Stimulated activated CD4-positive, alpha-beta T cell treated with anti-CD3 and anti-CD28 coated beads, TNF-alpha, amount 100 ng/mL, for 24 hours (primary cell): ENCODE measurements at regions not wholly inside any gene's neighbourhood (a gene's known extent, or its start where the extent isn't known, plus 50 kb on each side); places are given as distances from the start of the nearest gene placed in this dataset.
"Not testable (repeated sequence)": the region's sequence is repeated elsewhere in the genome, so short reads cannot be mapped to it uniquely, and the experiment has no call there.

Experiments
- DNase-seq, 3 experiments: peaks; one replicate each; pipeline ENCODE4 v3.0.0-alpha.2; 2020; ENCODE audit warnings: low read depth in 3 of 3

DNA sequence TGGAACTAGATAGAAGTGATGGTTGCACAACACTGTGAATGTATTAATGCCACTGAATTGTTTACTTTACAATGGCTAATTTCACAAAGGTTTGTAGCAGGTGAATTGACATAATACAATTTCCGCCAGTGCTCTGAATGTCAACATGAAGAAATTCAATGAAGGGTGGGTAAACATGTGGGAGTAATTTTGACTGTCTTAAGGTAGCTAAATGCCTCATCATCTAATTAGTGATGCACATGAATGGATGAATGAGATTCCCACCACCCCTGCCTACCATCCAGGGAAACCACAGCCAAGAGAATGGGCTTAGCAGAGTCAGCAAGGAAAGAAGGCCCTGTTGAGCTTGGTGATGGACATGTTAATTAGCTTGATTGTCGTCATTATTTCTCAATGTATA lies 275.3 kb downstream of the ALDH8A1 start:
- no peak for DNase-seq

DNA sequence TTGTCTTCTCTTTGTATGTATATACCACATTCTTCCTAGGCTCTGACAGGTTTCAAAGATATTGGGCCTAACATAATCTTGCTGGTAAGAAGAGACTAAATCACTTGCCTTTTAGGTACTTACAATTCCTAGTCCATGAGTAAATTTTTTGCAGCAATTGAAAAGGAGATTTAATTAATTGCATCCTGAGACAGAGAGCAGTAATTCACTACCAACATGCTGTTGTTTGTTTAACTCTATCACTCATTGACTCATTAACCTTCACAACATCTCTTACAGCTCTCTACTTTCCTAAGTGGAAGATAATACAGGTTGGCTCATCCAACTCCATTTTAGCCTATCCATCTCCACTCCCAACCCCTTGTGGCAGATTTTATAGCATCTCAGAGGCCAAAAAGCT lies 280.4 kb downstream of the ALDH8A1 start:
- DNase-seq, result no peak

DNA sequence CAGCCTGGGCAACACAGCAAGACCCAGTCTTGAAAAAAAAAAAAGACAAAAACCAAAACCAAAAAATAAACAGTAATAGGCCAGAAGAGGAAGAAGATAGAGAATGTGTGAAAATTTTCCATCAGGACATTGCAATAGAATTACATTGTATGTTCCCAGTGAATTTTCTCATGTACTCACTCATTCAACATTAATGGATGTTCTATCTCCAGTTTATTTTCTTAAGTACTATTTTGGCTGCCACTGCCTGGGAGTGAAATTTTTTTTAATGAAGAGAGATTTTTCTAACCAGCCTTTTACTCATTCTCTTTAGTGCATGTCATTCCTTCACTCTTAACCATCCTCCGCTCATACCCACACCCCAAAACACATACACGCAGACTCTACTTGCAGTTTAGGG lies 282.8 kb downstream of the ALDH8A1 start:
- DNase-seq, result no peak

DNA sequence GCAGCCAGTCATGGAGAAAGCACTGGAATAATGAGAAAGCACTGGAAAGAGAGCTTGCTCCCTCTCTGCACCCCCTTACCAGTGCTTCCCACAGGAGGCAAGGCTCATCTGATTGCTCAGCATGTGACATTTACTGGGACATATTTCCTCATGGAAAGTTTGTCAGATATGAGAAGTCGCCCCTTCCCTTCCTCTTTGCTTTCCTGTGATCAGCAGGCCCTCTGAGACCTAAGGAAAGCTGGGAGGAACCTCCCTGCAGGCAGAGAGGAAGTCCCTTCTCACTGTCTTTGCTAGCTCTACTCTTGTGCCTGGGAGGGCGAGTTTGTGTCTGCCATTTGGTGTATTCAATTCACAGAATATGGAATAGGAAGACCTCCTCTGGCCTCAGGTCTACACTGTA lies 283.8 kb downstream of the ALDH8A1 start:
- DNase-seq, result no peak

DNA sequence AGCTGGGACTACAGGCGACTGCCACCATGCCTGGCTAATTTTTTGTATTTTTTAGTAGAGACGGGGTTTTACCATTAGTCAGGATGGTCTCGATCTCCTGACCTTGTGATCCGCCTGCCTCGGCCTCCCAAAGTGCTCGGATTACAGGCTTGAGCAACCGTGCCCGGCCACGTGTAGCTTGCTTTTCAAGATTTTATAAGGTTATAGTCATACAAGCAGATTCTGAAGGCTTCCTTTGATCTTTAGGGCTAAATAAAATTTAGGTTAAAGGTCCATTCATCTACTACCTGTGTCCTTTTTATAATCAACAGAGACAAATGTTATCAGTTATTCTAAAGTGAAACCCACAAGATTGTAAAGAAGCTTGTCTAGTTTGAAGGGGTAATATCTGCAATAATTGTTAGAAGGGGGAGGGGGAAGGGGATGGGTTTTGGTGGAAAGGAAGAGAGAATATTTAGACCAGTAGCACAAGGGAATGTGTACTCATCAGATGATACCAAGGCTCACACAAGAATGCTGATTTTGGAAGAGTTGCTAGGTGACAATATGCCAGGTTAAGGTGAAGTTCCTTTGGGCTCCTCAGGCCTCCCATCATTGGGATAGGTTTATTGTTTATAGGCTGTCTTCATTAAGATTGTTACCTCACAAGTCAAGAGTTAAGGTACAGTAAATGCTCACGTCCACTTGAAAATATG lies 284.7 kb downstream of the ALDH8A1 start:
- no peak for DNase-seq

DNA sequence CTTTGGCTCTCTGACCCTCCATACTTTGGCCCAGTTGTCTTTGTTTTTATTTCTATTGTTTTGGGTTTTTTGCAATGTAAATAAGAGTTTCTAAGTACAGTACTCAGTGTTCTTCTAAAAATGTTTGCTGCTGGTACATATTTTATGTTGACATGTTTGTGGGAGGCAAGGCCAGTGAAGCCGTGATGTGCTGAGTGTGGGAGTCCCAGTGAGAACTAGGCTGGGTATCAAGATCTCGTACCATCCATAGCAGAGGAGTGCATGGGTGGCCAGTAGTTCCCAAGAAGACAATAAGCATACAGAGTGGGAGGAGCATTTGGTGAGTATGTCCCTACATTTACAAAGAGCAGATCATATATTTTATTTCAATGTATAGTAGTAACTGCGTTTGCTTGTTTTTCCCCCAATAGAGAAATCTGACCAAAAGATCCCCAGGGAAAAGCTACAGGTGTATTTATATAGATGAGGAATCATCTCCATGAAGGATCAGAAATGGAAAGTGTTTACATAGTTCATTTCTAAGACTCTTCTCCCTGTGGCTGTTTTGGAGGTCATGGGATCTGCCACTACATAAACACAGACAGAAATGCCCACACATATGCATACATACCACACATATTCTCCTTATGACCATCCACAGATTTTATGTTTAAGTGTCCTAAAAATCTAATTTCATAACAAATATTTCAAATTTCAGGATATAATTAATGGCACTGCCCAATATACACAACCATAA lies 285.9 kb downstream of the ALDH8A1 start:
- DNase-seq, result no peak

DNA sequence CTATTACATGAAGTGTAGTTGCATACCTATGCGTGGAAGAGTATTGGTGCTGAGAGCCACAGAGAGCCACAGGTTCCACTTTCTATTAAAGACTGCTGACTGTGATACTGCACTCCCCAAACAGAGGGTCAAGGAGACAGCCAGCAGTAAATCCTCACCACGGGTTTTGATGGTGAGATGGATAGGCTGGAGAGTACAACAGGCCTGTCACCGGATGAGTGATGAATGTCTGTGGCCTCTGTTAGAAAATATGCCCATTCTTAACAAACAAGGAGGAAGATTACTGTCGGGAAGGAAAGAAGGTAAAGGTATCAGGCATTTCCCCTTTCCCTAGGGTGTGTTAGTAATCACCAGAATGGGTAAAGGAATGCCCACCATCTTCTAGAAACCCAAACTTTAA lies 286.5 kb downstream of the ALDH8A1 start:
- DNase-seq, result no peak

DNA sequence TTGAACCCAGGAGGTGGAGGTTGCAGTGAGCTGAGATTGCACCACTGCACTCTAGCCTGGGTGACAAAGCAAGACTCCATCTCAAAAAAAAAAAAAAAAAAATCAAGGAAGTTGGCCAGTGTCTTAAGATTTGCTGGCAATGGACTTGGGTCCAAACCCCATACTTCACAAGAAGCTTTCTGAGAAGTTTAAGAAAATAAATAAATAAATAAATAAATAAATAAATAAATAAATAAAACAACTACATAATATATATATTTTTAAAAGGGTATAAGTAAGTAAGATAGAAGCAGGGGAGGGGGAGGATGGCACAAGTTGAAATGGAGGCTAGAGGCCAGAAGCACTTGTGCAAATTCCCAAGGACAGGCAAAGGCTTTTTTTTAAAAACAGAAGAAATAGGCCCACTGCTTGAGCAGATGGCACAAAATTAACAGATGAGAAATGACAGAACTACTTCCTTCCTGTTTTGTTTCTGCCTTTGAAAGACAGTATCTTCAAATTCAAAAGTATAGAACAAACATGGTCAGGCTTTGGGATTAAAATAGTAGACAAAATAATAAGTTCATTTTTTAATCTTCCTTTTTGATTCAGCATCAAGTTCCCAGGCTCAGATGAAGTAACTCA lies 287.7 kb downstream of the ALDH8A1 start:
- DNase-seq, result no peak

DNA sequence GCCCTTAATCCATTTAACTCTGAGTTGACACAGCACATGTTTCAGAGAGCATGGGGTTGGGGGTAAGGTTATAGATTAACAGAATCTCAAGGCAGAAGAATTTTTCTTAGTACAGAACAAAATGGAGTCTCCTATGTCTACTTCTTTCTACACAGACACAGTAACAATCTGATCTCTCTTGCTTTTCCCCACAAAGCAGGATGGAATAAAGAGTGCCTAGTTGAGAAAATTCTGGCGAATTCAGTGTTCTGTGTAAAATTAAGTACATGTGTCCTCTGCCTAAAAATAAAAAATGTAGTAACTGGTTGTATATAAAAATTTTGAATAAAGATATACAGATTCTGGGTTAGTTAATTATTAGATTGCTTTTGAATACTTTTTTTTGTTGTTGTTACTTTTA lies 290.0 kb downstream of the ALDH8A1 start:
- not testable (repeated sequence) for DNase-seq

DNA sequence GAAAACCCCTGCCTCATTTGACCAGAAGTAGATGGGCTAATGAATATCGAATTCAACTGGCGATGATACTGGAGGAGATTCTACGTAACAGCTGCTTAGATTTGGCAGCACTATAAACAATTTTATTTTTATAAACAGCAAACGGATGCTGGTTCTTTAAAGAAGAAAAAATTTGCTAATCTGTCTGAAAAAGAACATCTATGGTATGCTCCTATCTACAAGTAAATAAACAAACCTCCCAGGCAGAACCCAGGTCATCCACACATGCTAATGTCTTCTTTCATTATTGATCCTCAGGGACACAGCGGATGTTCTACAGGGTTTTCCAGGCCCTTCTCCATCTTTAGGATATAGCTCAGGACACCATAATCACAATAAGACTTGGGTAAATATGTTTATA lies 291.3 kb downstream of the ALDH8A1 start:
- DNase-seq, result no peak

DNA sequence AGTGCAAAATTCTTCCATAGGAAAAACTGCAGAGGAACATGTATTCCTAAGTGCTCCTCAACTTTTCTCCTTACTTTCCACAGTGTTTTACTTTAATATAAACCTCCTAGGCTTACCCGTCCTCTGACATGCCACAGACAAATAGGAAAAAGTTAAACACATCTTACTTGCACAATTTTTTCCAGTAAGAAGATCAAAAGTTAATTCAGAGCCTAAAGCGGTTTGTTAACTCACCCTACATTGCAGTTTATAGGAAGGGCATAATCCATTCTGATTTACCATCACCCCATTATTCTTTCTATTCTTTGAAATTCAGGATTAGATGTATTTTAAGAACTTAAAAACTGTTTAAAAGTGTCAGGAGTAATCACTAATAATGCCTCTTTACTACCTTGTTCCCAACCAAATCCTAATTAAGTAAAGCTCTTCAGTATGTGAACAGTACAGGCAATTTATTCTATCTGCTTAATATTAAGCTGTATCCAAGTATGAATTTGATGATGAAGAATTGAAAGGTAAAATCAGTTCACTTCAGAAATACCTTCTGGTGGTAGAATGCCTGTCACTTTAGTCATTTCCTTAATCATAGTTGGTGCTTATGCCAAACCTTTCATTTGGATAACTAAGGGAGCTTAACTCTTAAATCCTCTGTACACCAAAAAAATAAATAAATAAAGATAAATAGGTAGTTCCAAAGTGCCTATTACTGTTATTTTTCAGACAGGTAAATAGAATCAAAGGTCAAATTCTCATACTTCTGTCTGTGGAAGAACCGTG lies 292.0 kb downstream of the ALDH8A1 start:
- no peak for DNase-seq

DNA sequence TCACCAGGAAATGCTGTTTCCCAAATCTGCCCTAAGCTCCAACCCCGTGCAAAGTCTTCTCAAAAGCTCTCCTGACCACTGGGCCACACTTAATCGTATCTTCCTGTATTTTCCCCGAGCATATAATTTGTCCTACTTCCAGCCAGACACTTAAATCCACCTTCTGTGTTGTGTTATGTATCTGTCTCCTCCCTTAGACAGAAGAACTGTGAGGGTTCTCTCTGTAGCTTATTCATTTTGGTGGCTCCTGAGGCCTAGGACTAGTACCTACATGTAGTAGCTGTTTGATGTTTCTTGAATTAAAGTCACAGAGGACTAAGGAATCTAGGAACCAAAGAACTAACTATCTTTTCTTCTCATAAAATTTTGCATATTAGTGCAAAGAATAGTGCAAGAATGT lies 292.6 kb downstream of the ALDH8A1 start:
- no peak for DNase-seq

DNA sequence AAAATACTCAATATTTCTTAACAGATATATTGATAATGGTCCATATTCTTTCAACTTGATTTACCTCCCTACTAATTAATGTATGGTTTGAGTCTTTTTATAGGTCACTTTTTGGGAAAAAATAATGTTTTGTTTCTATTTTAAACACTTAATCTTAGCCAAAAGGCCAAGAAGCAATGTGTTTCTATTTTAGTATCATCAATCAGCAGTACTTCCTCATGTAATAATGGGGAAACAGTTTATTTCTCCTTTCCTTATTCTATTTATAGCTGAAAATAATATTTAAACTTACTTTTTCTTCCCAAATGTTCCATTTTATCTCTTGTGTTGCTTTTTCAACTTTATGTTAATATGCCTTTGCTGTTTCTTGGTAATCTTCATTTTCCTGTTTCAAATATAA lies 295.1 kb downstream of the ALDH8A1 start:
- no peak for DNase-seq

DNA sequence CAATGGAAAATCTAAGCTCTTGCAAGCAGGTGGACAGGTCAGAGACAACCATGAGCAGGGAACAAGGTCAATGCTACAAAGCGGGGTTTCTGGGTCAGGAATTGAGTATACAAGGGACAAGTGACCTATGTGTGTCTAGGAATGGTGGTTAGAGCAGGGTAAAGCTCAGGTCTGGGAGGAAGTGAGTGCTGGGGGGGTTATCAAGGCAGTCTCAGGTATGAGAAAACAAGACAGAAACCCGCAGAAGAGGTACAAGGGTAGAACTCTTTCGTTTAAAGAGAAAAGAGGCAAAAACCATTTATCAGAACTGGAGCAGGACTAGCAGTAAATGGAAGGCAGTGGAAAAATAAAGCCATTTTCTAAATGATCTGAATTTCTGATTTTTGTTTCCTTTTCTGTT lies 298.4 kb downstream of the ALDH8A1 start:
- DNase-seq, result no peak

DNA sequence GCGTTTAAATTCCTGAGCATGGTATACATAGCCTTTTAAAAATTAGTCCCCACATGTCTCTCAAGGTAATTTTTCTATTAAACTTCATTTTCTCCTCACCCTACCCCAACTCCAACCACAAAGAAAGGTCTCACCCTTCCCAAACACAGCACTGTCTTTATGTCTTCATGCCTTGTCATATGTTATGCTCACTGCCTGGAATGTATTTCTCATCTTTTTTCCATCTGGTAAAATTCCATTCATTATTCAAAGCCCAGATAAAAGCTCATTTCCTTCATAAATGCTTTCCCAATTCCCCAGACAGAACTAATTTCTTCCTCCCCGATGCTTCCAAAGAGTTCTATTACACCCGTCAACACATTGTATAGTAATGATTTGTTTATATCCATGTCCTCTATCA lies 302.0 kb downstream of the ALDH8A1 start:
- no peak for DNase-seq

DNA sequence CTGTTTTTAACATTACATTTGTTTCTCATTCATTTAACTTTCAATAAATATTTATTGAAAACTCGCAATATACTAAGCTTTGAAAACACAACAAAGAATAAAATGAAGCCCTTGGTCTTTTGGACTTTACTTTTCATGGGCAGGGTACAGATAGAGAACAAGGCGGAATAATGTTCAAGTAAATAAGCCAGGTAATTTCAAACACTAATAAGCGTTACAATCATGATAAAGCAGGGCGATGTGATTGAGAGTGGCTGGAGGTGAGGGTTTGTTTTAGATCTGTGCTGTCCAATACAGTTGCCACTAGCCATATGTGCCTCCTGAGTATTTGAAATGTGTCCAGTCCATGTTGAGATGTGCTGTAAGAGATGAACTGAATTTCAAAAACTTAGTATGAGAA lies 307.1 kb downstream of the ALDH8A1 start:
- DNase-seq, result no peak

DNA sequence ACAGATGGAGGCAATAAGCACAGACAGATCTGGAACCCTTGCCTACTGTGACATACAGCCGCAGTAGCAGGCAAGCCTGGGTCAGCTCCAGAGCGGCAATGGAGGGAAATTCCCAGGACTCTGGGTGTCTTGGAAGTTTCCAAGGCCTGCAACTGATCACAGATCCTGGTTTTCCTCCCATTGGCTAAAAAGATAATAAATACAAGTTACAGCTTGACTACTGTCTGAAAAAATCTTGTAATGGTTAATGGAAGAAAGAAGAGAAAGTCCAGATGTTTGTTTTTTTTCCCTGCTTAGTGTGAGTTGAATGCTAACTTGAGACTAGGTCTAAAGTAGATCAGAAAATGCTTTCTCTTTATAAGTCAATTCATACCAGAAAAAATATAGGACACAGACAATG lies 307.6 kb downstream of the ALDH8A1 start:
- DNase-seq, result no peak

DNA sequence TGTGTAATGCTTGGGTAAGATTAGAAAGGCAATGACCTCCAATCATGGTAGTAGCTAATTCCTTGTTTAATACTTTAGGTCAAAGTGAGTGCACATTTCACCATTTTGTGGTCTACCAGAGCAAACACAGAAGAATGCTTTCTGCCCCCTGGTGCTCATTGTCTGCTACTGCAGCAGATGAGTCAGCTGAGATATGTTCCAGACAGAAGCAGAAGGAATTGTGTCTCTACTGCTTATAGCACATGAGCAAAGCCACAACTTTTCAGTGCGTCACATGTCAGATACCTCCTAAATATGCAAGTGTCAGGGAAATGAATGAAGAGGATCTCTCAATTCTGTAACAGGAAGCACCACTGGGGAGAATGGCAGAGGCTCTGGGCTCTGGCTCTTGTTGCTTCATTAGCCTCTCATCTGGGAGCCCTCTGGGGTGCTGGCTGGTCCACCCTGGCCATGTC lies 308.9 kb downstream of the ALDH8A1 start:
- peak; percentile 55 to 79 (median 74) for DNase-seq

DNA sequence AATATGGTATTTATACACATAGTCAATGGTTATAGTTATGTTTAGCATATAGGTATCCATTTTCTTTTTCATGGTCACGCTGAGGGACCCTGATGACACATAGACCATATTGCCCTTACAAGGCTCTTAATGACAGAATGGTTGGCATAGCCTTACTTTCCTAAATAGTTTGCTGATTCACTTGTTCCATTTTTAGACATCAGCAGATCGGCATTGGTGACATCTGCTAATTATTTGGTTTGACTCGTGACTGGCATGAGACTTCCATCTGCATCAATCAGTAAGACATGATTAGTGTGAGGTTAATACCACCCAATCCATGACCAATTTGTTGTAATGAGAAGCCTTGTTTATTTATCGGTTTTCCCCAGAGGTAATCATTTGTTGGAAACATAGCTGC lies 309.7 kb downstream of the ALDH8A1 start:
- DNase-seq, result no peak

DNA sequence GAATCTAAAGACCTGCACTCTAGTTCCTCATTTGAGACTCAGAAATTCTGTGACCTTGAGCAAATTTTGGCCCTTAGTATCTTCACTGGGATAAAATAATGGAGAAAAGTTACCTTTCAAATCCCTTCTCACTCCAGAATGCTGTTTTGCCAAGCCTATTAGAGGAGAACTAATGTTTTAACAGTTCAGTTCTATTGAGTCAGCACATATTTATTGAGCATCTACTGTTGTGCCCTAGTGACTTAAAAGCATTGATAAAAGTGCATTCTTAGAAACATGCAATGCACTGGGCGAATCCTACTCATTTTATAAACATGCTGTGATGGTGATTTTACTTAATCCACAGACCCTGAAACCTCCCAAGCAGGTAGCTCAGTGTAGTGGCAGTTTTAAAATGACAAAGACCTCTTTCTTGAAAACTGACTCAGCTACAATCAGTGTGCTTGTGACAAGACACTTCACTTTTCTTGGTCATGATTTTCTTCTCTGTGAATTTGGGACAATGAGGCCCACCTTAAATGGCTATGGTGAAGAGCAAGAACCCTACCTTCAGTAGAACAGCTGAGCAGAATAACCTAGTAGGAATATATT lies 312.0 kb downstream of the ALDH8A1 start:
- no peak for DNase-seq

DNA sequence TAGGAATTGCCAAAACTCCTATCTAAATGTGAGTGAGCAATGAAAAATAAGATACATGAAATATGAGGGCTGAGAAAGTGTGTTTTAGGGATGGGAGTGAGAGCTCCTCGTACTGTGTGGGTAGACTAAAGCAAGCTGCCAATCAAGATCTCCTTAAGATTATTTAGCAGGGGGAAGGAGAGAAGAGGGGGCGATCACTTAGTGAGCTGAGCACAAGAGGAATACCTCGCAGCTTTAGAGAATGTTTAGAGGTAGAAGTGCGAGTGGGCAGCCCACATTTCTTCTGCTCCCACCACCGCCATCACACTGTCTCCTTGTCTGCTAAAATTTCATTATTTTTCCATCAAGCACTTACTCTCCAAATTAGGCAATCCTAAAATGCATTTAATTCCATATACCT lies 312.6 kb downstream of the ALDH8A1 start:
- DNase-seq, result no peak
